Activated T-helper 17 cell treated with anti-CD3 and anti-CD28 coated beads, Interleukin-2, amount 50 U/mL, for 72 hours (primary cell): ENCODE measurements at regions not wholly inside any gene's neighbourhood (a gene's known extent, or its start where the extent isn't known, plus 50 kb on each side); places are given as distances from the start of the nearest gene placed in this dataset.

ENCODE experiments used
- ATAC-seq: fragments of 150-1000 bp; cut with Tn5 transposase; replicated peaks from 2 replicates; pipeline ENCODE4 v1.10.0; 2021; ENCODE audit warnings: mild to moderate bottlenecking, moderate library complexity
- H3K27ac Mint-ChIP-seq: one replicate; pipeline ENCODE4 v1.8.0; 2022; ENCODE audit warnings: mixed read lengths
- H3K27me3 Mint-ChIP-seq: one replicate; pipeline ENCODE4 v1.8.0; 2022; ENCODE audit warnings: mixed read lengths
- H3K36me3 Mint-ChIP-seq: one replicate; pipeline ENCODE4 v1.8.0; 2022; ENCODE audit warnings: low read depth, mild to moderate bottlenecking, mixed read lengths
- H3K4me1 Mint-ChIP-seq: one replicate; pipeline ENCODE4 v1.8.0; 2022; ENCODE audit warnings: mixed read lengths
- H3K4me3 Mint-ChIP-seq: one replicate; pipeline ENCODE4 v1.8.0; 2022; ENCODE audit warnings: mild to moderate bottlenecking, mixed read lengths
- H3K9me3 Mint-ChIP-seq: one replicate; pipeline ENCODE4 v1.8.0; 2022; ENCODE audit warnings: mixed read lengths

DNA sequence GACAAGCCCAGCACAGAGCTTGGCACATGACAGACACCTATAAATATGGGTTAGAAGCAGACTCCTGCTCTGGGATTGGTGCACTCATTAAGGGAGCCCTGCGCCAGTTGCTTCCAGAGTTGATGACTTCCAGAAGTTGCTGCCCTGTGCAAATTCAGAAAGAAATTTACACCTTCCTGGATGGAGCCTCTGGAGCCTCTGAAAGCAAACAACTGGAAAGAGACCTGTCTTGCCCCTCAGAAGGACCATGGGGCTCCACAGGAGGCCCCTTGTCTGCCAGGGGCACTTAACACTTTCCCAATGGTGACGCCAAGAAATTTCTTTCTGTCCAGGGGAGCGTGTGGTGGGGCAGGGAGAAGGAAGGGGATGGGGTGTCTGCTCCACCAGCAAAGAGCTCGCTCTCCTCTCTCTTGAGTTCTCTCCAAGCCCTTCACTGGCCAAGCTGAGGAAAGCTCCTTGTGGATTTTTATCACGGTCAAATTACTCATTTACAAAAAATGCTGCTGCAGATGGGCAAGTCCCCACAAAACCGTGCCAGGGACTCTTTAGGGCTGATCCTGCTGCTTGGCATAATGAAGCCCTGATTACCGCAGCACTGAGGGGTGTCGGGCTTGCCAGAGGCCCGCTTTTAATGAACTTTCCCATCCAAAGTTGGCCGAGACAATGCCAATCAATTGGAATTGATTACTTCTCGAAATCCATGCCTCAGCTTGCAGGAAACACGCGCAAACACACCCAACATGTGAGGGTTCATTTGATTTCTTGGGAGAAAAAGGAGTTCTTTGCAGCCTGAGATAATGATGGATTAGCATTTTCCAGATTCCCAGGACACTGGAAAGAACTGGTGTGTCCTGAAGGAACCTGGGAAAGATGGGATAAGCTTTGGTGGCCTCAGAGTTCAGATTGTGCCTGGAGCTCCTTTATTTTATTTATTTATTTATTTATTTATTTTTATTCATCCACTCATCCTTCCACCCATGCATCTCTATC, 583.6 kb upstream of the CDH5 start:
- ATAC-seq = no peak
- Mint-ChIP-seq H3K4me1 (no peaks in the 10 kb centered on the region), H3K9me3 (peaks cover 11% of the 10 kb centered on the region), H3K36me3 (no peaks in the 10 kb centered on the region), H3K27me3 (peaks cover 3% of the 10 kb centered on the region), H3K4me3 (no peak overlapping the region), H3K27ac (no peak overlapping the region)

DNA sequence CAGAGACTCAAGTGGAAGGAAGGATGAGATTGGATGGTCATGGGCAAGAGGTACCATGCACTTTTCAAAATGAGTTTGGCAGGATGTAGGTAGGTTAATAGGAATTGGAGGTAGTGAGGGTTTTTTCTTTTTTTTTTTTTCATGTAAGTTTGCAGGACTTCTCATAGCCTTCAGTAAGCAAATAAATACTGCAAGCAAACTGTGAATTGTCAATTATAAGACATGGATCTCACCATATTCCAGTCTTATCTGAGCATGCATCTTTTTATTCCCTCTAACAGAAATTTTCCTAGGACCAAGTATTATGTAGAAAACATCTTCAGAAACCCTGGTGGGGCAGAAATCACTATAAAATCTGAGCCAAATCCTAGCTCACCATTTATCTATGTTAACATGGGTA, 584.6 kb upstream of the CDH5 start:
- peaks cover 14% of the 10 kb centered on the region for H3K9me3 Mint-ChIP-seq
- peaks cover 3% of the 10 kb centered on the region for H3K27me3 Mint-ChIP-seq

DNA sequence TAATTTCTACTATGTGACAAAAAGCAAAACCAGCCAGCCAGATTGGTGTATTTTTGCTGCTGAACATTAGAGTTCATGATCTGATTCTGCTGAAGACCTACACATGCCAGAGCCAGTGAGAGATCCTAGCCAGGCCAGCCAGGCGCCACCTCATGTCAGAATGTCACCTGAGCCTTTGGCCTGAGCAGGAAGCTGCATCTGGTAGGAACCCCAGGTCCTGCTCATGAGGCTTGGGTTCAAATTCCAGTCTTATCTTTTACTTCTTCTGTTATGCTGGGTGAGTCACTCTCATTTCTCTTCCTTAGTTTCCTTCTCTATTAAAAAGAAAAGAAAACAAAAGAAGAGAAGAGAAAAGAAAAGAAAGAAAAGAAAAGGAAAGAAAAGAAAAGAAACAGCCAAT, 585.1 kb upstream of the CDH5 start:
- Mint-ChIP-seq H3K4me3 (no peak overlapping the region), H3K27me3 (peaks cover 3% of the 10 kb centered on the region), H3K9me3 (peaks cover 14% of the 10 kb centered on the region), H3K27ac (no peak overlapping the region), H3K4me1 (no peaks in the 10 kb centered on the region), H3K36me3 (no peaks in the 10 kb centered on the region)
- ATAC-seq = no peak

More for the DNA sequence above, 584.6 kb upstream of the CDH5 start:
- no peaks in the 10 kb centered on the region for H3K4me1 Mint-ChIP-seq
- no peak overlapping the region for H3K27ac Mint-ChIP-seq
- no peaks in the 10 kb centered on the region for H3K36me3 Mint-ChIP-seq
- H3K4me3 Mint-ChIP-seq = no peak overlapping the region
- ATAC-seq = no peak

DNA sequence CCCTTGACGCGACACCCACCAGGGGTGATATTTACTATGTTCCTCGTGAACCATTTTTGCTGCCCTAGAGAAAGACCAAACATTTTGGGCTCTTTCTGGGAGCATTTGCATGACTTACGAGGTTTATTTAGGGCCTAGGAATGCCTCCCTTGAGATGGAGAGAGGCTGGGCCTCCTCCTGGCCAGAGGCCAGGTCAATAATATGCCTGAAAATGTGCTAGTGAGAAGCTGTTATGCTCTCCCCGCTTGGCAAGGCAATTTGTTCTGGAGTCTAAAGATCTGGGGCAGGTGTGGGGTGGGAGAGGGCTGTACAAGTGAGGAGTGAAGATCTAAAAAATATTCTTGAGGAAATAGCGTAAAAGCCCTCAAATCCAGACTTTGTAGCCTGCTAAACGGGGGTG, 587.3 kb upstream of the CDH5 start:
- Mint-ChIP-seq H3K27me3 (peaks cover 3% of the 10 kb centered on the region), H3K27ac (no peak overlapping the region), H3K4me3 (no peak overlapping the region), H3K9me3 (peaks cover 13% of the 10 kb centered on the region), H3K36me3 (no peaks in the 10 kb centered on the region), H3K4me1 (no peaks in the 10 kb centered on the region)
- ATAC-seq = no peak

DNA sequence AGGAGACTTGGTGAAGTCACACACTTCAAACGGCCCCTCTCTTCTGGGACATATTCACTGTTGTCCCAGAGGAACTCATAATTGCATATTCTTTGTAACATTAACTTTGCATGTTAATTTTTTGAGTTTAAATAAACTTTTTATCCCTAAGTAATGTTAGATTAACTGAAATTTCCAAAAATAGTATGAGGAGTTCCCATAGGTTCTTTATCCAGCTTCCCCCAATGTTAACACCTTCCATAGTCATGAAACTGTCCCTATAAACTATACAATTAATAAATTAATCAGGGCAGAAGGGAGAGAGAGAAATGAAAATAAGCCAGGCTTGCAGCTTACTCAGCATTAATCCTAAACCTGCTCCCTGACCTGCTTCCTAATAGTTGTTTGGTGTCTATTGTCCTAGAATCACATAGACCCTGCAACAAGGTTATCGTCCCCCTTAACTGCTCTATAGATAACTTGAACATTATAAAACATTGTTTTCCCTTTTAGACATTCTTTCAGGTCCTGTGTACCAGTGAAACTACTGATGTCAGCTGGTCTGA, 589.8 kb upstream of the CDH5 start:
- Mint-ChIP-seq H3K9me3 (peaks cover 11% of the 10 kb centered on the region), H3K27me3 (no peaks in the 10 kb centered on the region), H3K36me3 (no peaks in the 10 kb centered on the region), H3K4me1 (no peaks in the 10 kb centered on the region), H3K4me3 (no peak overlapping the region), H3K27ac (no peak overlapping the region)
- ATAC-seq = no peak

DNA sequence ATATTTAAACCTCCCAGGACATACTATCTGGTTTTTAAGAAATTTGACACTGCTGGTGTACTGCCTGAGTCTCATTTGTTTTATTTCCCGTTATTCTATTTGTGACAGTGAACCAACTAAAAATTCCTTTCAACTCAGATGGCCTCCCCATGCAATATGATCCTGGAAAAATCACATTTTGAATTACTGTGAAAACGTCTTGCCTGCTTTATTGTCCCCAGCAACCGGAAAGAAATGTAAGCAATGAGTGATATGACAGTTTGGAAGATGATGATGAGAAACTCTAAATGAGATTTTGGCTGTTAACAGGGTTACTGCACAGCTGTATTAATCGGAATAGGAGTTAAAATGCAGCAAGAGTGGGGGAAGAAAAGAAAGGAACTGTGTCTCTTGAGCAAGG, 590.7 kb upstream of the CDH5 start:
- no peaks in the 10 kb centered on the region for H3K4me1 Mint-ChIP-seq
- no peak overlapping the region for H3K27ac Mint-ChIP-seq
- H3K27me3 Mint-ChIP-seq = no peaks in the 10 kb centered on the region
- ATAC-seq = no peak
- no peaks in the 10 kb centered on the region for H3K36me3 Mint-ChIP-seq
- peaks cover 14% of the 10 kb centered on the region for H3K9me3 Mint-ChIP-seq
- no peak overlapping the region for H3K4me3 Mint-ChIP-seq

DNA sequence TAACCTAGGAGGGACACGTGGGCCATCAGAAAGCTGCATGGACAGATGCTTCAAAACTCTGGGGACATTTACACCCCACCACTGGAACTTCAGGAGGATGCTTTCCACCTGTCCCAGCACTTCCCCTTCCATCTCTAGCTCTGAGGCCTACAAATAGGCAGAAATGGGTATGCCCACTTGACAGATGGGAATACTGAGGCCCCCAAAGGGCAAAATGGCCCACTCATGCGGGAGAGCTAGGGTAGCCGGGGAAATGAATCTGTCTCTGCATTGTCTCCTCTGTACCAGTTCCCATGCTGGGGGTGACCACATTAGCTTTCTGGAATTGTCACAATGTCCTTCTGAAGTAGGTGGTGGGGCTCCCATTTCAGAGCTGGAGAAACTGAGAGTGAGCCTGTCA, 592.1 kb upstream of the CDH5 start:
- no peak for ATAC-seq
- Mint-ChIP-seq H3K27me3 (no peaks in the 10 kb centered on the region), H3K36me3 (no peaks in the 10 kb centered on the region), H3K9me3 (peaks cover 14% of the 10 kb centered on the region), H3K27ac (no peak overlapping the region), H3K4me3 (no peak overlapping the region), H3K4me1 (no peaks in the 10 kb centered on the region)

DNA sequence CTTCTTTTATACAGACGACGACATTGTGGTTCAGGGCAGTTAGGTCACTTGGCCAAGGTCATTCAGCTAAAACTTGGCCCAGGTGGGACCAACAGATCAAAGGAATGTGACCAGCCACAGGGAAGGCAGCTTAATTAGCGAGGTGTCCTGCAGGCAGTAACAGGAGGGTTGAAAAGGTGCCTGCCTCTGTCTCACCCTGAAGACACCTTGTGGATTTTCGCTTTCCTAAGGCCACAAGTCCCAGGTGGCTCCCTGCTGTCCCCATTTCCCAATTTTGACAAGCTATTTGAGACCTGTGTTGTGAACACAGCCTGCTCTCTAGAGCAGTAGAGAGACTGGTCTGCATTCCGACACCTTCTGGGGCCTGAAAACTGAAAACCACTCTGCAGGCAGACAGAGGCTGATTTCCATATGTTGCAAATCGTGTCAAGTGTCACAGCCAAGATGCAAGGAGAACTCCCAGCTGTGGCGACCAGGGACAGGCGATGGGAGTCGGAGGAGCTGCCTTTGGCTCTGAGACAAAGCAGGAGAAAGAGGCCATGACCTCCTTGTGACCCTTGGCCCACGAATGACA, 593.1 kb upstream of the CDH5 start:
- no peak for ATAC-seq
- no peak overlapping the region for H3K27ac Mint-ChIP-seq
- H3K36me3 Mint-ChIP-seq = no peaks in the 10 kb centered on the region
- no peak overlapping the region for H3K4me3 Mint-ChIP-seq
- H3K9me3 Mint-ChIP-seq = peaks cover 16% of the 10 kb centered on the region
- no peaks in the 10 kb centered on the region for H3K4me1 Mint-ChIP-seq
- no peaks in the 10 kb centered on the region for H3K27me3 Mint-ChIP-seq

DNA sequence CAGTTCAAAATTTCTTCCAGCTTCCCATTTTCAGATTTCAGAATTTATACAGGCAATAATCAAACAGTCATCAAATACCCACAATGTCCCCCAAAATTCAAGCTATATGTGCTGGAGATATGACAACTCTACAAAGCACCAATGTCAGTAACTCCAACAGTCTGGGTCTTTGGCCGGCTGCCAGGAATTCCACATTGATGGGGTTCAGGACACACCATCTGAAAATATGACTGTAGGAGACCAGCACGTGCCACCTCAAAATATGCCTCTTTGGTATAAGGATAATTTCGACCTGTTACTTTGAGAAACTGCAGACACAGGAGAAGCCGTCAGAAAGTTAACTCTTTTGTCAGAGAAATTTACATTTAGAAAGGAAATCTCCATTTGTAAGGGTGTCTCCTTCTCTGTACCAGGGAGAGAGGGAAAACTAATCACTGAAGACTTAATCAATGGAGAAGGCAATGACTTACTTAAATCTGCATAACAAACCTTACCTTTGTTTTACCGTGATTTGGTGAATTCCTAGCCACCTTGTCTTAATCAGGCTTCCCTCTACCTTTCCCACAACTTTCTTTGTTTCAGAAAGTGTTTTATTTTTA, 594.3 kb upstream of the CDH5 start:
- ATAC-seq = no peak
- peaks cover 19% of the 10 kb centered on the region for H3K9me3 Mint-ChIP-seq
- H3K4me1 Mint-ChIP-seq = no peaks in the 10 kb centered on the region
- H3K36me3 Mint-ChIP-seq = no peaks in the 10 kb centered on the region
- H3K4me3 Mint-ChIP-seq = no peak overlapping the region
- H3K27me3 Mint-ChIP-seq = no peaks in the 10 kb centered on the region
- no peak overlapping the region for H3K27ac Mint-ChIP-seq

DNA sequence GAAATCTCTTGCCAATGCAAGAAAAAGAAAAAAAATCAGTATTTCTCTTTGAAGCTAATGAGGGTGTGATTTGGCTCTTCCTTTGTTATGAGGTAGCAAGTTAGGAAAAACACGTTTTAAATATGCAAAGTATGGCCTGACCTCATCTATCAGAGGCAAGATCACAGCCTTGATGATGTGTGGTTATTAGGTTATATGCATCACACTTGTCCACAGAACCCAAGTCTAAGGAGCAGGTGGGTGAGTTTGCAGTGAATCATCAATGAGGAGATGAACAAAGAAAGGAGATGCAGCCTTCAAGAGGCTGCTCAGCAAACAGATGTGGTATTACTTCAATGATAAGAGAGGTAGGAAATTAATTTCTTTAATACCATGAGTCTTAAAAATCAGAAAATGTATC, 594.8 kb upstream of the CDH5 start:
- Mint-ChIP-seq H3K9me3 (peaks cover 16% of the 10 kb centered on the region), H3K36me3 (no peaks in the 10 kb centered on the region), H3K4me3 (no peak overlapping the region), H3K27ac (no peak overlapping the region), H3K27me3 (no peaks in the 10 kb centered on the region), H3K4me1 (no peaks in the 10 kb centered on the region)
- ATAC-seq = no peak

DNA sequence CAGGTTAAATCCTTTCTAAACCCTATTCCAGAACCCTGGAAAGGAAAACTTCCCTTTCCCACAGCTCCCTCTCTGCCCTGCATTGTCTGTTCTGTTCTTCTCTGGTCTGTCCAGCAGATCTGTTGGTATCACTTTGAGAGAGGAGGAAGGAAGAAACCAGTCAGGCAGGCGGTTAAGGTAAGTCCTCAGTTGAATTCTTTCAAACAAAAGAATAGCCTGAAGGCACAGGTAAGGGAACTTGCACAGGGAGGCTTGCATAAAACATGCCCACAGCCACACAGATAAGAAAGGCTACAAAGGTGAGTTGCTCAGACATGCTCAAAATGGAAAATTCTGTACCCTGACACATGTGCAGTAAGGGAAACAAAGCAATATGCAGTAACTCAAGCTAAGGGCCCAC, 595.7 kb upstream of the CDH5 start:
- Mint-ChIP-seq H3K27ac (no peak overlapping the region), H3K4me1 (no peaks in the 10 kb centered on the region)
- no peak for ATAC-seq

DNA sequence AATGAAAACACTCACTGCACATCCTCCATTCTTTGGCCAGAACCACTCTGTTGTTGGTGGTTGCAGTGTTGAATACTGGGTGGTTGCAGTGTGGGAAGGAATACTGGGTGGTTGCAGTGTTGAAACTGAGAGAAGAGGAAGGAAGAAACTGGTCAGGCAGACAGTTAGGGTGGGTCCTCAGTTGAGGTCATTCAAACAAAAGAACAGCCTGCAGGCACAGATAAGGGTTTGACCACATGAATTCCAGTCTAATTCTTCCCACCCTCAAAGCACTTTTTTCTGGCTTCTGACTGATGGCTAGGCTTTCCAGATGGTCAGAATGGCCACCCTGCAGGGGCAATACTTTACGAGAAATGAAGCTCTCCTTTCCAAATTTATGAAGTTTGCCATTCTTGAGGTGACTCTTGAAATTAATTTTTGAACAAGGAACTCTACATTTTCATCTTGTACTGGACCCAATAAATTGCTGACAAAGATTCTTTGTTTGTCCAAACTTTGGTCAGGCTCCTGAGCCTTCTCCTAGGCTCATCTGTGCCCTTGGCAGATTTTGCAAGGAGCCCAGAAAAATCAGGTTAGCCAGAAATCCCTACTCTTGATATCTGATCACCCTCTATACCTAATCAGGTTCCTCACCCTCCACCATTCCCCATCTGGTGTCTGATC, 596.6 kb upstream of the CDH5 start:
- H3K4me3 Mint-ChIP-seq = no peak overlapping the region
- no peak for ATAC-seq
- no peaks in the 10 kb centered on the region for H3K4me1 Mint-ChIP-seq
- no peaks in the 10 kb centered on the region for H3K27me3 Mint-ChIP-seq
- no peak overlapping the region for H3K27ac Mint-ChIP-seq
- peaks cover 16% of the 10 kb centered on the region for H3K9me3 Mint-ChIP-seq
- no peaks in the 10 kb centered on the region for H3K36me3 Mint-ChIP-seq

More for the DNA sequence above, 595.7 kb upstream of the CDH5 start:
- H3K36me3 Mint-ChIP-seq = no peaks in the 10 kb centered on the region
- no peak overlapping the region for H3K4me3 Mint-ChIP-seq
- peaks cover 16% of the 10 kb centered on the region for H3K9me3 Mint-ChIP-seq
- no peaks in the 10 kb centered on the region for H3K27me3 Mint-ChIP-seq

DNA sequence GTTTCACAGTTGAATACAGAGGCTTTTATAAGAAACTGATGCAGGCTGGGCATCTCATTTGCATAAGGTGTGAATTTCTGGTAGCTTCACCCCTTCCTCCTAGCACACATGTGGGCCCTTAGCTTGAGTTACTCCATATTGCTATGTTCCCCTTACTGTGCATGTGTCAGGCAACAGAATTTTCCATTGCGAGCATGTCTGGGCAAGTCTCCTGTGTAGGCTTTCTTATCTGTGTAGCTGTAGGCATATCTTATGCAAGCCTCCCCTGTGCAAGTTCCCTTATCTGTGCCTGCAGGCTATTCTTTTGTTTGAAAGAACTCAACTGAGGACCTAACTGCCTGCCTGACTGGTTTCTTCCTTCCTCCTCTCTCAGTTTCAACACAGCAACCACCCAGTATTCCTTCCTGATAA, 597.4 kb upstream of the CDH5 start:
- H3K9me3 Mint-ChIP-seq = peaks cover 16% of the 10 kb centered on the region
- ATAC-seq = no peak
- no peaks in the 10 kb centered on the region for H3K4me1 Mint-ChIP-seq
- no peaks in the 10 kb centered on the region for H3K27me3 Mint-ChIP-seq
- no peak overlapping the region for H3K4me3 Mint-ChIP-seq
- H3K27ac Mint-ChIP-seq = no peak overlapping the region
- H3K36me3 Mint-ChIP-seq = no peaks in the 10 kb centered on the region

DNA sequence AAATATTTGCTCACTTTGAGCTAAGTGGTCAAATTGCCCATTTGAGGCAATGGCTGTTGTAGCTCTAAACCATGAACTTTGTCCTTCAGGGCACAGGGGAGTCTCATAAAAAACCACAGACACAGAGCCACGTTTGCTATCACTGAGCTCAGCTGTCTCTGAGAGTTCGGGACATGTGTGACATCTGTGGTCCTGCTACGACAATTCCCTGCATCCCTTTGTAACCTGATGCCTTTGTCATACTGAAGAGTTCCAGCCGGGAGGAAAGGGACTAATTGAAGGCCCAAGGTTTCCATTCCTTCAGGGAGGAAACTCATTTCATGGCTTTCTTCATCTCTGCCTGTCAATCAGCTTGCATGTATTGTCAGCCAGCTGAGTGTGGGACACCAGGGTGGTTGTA, 599.4 kb upstream of the CDH5 start:
- Mint-ChIP-seq H3K9me3 (peaks cover 16% of the 10 kb centered on the region), H3K4me1 (no peaks in the 10 kb centered on the region), H3K27me3 (no peaks in the 10 kb centered on the region), H3K36me3 (no peaks in the 10 kb centered on the region), H3K27ac (no peak overlapping the region), H3K4me3 (no peak overlapping the region)
- ATAC-seq = no peak
